Brain microvascular endothelial cell (primary cell): ENCODE measurements at regions not wholly inside any gene's neighbourhood (a gene's known extent, or its start where the extent isn't known, plus 50 kb on each side); places are given as distances from the start of the nearest gene placed in this dataset.

Experiments used
- DNase-seq: peaks from one replicate; pipeline ENCODE4 v3.0.0-alpha.2; 2020
- H3K27ac ChIP-seq: fragments of 250-450 bp; sonication (Bioruptor Pico); 2 replicates; pipeline ENCODE4 v1.5.1; 2020; ENCODE audit warnings: mild to moderate bottlenecking, moderate library complexity
- H3K27me3 ChIP-seq: fragments of 250-450 bp; sonication (Bioruptor Pico); replicated peaks from 2 replicates; pipeline ENCODE4 v1.5.1; 2020; ENCODE audit warnings: mild to moderate bottlenecking
- H3K36me3 ChIP-seq: fragments of 250-450 bp; sonication (Bioruptor Pico); replicated peaks from 2 replicates; pipeline ENCODE4 v1.5.1; 2020; ENCODE audit warnings: mild to moderate bottlenecking
- H3K4me3 ChIP-seq: 2 replicates; pipeline ENCODE4 v1.5.1; 2011; ENCODE audit warnings: low read depth, mild to moderate bottlenecking, control low read depth, low read length, moderate library complexity
- in situ Hi-C: cut with HindIII; loops from 2 replicates; pipeline ENCODE4 v1.10.0; 2017; ENCODE audit warnings: low sequenced_read_pairs, low pct_ligation_motif_present
- TF ChIP-seq, protein P1 (sequence below): IDR thresholded peaks from 2 replicates; pipeline ENCODE4 v1.5.1; 2011; ENCODE audit warnings: low read depth, mild to moderate bottlenecking, moderate library complexity, low read length, control low read depth, inconsistent platforms; ENCODE audit errors: missing control alignments

DNA sequence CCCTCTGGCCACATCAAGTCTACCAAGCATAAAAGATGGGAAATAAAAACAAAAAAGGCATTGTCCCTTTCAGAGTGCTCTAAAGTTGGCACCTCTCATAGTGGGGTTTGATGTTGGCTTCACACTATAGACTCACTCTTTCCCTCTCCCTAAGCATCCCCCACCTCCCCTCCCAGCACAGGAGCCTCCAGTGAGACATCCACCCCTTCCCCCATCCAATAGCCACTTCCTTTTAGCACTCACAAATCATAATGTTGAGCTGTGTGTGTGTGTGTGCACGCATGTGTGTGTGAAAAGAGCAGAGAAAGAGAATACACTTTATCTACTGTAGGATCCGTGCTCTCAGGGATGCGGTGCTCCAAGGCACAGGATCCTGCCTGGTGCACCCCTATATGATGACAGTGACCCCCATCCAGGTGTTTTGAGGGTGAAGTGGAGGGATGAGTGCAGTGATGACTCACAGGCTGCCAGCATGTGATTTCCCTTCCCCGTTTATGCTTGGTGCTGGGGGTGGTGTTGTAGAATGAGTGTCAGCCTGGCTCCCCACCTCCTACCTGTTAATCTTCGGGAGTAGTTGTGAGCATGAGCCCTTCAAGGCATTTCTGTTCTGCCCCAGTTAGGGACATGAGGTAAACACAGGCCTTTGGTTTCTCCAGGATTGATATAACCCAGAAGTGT is 235.2 kb upstream of the B3GAT1 start:
- Histone ChIP-seq H3K4me3 (no peak overlapping the region), H3K27ac (no peak overlapping the region), H3K27me3 (no peaks in the 10 kb centered on the region), H3K36me3 (no peaks in the 10 kb centered on the region)
- DNase-seq: no peak
- in situ Hi-C loops: no loop called here
- TF ChIP-seq, protein P1, sequence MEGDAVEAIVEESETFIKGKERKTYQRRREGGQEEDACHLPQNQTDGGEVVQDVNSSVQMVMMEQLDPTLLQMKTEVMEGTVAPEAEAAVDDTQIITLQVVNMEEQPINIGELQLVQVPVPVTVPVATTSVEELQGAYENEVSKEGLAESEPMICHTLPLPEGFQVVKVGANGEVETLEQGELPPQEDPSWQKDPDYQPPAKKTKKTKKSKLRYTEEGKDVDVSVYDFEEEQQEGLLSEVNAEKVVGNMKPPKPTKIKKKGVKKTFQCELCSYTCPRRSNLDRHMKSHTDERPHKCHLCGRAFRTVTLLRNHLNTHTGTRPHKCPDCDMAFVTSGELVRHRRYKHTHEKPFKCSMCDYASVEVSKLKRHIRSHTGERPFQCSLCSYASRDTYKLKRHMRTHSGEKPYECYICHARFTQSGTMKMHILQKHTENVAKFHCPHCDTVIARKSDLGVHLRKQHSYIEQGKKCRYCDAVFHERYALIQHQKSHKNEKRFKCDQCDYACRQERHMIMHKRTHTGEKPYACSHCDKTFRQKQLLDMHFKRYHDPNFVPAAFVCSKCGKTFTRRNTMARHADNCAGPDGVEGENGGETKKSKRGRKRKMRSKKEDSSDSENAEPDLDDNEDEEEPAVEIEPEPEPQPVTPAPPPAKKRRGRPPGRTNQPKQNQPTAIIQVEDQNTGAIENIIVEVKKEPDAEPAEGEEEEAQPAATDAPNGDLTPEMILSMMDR: no peak

DNA sequence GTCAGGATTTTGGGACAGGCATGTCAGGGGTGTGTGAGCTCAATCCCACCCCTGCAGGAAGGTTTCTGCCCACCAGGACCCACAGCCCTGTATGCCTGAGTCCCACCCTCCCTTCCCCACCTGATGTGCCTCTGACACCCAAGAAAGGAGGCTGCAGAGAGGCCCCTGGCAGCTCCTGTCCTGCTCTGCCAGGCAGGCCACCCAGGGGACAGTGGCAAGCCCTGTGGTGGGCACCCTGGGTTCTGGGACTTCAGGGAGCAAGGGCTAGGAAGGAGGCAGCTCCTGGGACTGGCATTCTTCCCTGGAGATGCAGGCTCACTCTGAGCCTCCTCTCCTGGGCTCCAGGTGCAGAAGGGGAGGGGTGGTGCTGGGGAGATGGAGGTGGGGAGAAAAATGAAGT is 234.5 kb upstream of the B3GAT1 start:
- in situ Hi-C loops: no loop called here
- no peaks in the 10 kb centered on the region for H3K27me3 ChIP-seq

DNA sequence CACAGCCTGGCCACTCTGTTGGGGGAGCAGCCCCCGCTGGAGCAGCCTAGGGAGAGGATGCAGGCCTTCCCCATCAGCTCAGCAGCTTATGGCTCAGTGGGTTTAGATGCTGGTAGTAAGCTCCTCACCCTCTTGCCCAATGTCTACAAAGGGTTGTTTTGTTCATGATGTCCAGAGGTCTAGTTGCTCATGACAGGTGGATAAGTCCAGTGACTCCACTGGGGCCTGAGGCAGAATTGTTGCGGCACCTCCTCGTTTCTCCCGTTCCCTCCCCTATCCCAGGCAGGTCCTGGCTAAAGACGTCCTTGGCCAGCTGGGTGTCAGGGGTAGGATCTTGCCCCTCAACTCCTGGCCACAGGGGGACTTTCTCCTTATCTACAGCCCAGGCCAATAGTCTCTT is 233.5 kb upstream of the B3GAT1 start:
- Histone ChIP-seq H3K36me3 (no peaks in the 10 kb centered on the region), H3K4me3 (no peak overlapping the region), H3K27ac (no peak overlapping the region), H3K27me3 (no peaks in the 10 kb centered on the region)
- in situ Hi-C loops: no loop called here
- TF ChIP-seq, protein P1: no peak
- no peak for DNase-seq

More for the DNA sequence above, 234.5 kb upstream of the B3GAT1 start:
- TF ChIP-seq, protein P1: no peak
- DNase-seq: no peak
- no peaks in the 10 kb centered on the region for H3K36me3 ChIP-seq
- H3K4me3 ChIP-seq: no peak overlapping the region
- H3K27ac ChIP-seq: no peak overlapping the region

DNA sequence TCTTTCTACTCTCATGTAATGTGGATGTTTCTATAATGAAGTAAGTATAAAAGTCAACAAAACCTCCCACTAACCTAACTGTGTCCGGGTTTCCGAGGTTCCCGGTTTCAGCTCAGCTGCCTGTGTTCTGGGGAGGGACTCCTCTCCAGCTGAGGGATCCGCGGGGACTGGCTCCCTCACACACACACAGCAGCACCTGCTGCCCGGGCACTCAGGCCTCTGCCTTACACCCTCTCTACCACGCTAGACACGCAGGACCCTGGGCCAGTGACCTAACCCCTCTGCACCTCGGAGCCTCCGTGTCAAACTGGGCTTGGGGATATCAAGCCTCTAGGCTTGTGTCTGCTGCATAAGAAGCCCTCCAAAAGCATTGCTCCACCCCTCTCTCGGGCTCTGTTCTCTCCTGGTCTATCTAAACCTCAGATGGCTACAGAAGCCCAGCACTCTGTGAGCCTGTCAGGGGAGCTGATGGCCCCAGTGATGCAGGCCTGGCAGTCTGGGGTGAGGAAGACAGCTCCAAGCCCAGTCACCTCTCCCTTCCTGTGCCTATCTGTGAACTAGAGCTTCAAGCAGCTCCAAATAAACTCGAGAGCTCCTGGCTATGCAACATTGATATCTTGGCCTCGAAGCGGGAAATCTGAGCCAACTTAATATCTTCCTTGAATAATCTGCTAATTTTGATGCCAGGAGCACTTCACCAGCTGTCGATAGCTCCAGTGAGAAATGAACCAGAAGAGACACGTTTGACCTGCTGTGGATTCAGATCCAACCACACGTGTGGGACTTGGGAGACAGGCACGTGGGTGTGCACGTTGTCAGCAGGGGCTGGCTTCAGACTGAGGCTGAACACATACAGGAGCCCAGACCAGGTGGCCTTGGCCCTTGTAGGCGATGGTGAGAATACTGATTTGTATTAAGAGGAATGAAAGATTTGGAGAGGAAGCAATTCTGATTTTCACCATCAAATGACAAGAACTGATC is 232.7 kb upstream of the B3GAT1 start:
- Histone ChIP-seq H3K4me3 (no peak overlapping the region), H3K27me3 (no peaks in the 10 kb centered on the region), H3K27ac (no peak overlapping the region), H3K36me3 (no peaks in the 10 kb centered on the region)
- DNase-seq: no peak
- TF ChIP-seq, protein P1: no peak
- in situ Hi-C loops: no loop called here

DNA sequence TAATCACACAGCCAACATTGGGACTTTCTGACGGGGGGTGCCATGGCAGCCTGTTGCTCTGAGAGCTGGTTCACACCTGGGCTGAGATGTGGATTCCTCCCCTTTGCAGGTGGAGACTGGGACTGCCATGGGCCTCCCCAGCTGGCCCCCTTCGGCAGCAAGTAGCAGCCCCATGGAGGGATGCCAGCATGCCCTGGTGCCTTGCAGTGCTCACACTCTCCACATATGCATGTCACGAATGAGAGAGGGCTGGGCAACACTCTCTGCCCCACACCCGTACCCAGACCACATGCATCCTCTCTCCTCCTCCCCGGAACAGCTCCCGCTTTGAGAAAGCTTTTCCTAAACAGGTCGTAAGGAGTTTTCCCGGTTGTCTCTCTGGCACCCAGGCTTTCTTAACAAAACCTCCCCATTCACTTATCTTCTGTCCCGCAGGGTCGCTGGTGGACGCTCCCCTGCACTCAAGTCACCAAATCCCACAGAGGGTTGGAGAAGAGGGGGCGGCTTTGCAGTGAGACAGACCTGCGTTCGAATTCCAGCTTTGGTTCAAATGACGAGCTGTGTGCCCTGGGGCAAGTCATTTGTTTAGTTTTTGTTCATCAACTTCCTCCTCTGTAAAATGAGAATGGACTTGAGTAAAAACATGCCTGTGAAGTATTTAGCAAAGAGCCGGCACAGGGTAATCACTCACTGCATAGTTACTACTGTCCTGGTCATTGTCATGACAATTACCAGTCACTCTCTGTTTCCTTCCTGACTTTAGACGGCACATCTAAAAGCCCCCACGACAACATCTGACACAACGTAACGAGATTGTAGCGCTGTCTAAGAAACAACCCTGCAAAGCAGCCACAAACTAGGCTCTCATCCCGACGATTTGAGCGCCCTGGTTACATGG is 231.3 kb upstream of the B3GAT1 start:
- TF ChIP-seq, protein P1: no peak
- Histone ChIP-seq H3K4me3 (no peak overlapping the region), H3K27ac (no peak overlapping the region), H3K36me3 (no peaks in the 10 kb centered on the region), H3K27me3 (no peaks in the 10 kb centered on the region)
- in situ Hi-C loops: no loop called here
- DNase-seq: no peak
